Neural progenitor cell (in vitro differentiated cells): ENCODE measurements at regions not wholly inside any gene's neighbourhood (a gene's known extent, or its start where the extent isn't known, plus 50 kb on each side); places are given as distances from the start of the nearest gene placed in this dataset.

Experiments used
- DNase-seq: peaks from one replicate; pipeline ENCODE4 v3.0.0-alpha.2; 2016; ENCODE audit warnings: low spot score
- H2AFZ ChIP-seq: fragments of 200-600 bp; sonication (generic); replicated peaks from 2 replicates; pipeline ENCODE4 v1.6.1; 2016; ENCODE audit warnings: antibody characterized with exemption
- H3F3A ChIP-seq: fragments of 200-600 bp; sonication (generic); 2 replicates; pipeline ENCODE4 v1.6.1; 2016; ENCODE audit warnings: antibody characterized with exemption, low read depth
- H3K27ac ChIP-seq: fragments of 200-600 bp; sonication (generic); 2 replicates; pipeline ENCODE4 v1.5.1; 2016; ENCODE audit warnings: mild to moderate bottlenecking
- H3K27me3 ChIP-seq: fragments of 200-600 bp; sonication (generic); 2 replicates; pipeline ENCODE4 v1.6.1; 2016; ENCODE audit warnings: mild to moderate bottlenecking, moderate library complexity
- H3K36me3 ChIP-seq: fragments of 200-600 bp; sonication (generic); 2 replicates; pipeline ENCODE4 v1.5.1; 2016
- H3K4me1 ChIP-seq: fragments of 200-600 bp; sonication (generic); 2 replicates; pipeline ENCODE4 v1.6.1; 2016; ENCODE audit warnings: mixed run types
- H3K4me2 ChIP-seq: fragments of 200-600 bp; sonication (generic); 2 replicates; pipeline ENCODE4 v1.6.1; 2016
- H3K4me3 ChIP-seq: fragments of 200-600 bp; sonication (generic); 2 replicates; pipeline ENCODE4 v1.5.1; 2016
- H3K79me2 ChIP-seq: fragments of 200-600 bp; sonication (generic); 2 replicates; pipeline ENCODE4 v1.6.1; 2016; ENCODE audit warnings: low read depth
- H3K9ac ChIP-seq: fragments of 200-600 bp; sonication (generic); 2 replicates; pipeline ENCODE4 v1.6.1; 2016
- H3K9me3 ChIP-seq: fragments of 200-600 bp; sonication (generic); 2 replicates; pipeline ENCODE4 v1.5.1; 2016; ENCODE audit warnings: low read depth
- H4K20me1 ChIP-seq: fragments of 200-600 bp; sonication (generic); 2 replicates; pipeline ENCODE4 v1.6.1; 2016; ENCODE audit warnings: low read depth
- H3K27ac Mint-ChIP-seq: 3 replicates; pipeline ENCODE4 v1.8.0; 2021; ENCODE audit warnings: mixed read lengths
- H3K27me3 Mint-ChIP-seq: 2 replicates; pipeline ENCODE4 v1.8.0; 2022; ENCODE audit warnings: low read depth, mild to moderate bottlenecking, inconsistent platforms, moderate library complexity, mixed read lengths; ENCODE audit not compliant: insufficient read depth
- H3K36me3 Mint-ChIP-seq: 3 replicates; pipeline ENCODE4 v1.8.0; 2021; ENCODE audit warnings: mixed read lengths
- H3K4me1 Mint-ChIP-seq: 3 replicates; pipeline ENCODE4 v1.8.0; 2021; ENCODE audit warnings: mixed read lengths
- H3K4me3 Mint-ChIP-seq: 3 replicates; pipeline ENCODE4 v1.8.0; 2021; ENCODE audit warnings: mild to moderate bottlenecking, moderate library complexity, mixed read lengths
- H3K9me3 Mint-ChIP-seq: 3 replicates; pipeline ENCODE4 v1.8.0; 2020; ENCODE audit warnings: mixed read lengths
- EZH2 ChIP-seq: fragments of 200-600 bp; sonication (generic); IDR thresholded peaks from 2 replicates; pipeline ENCODE4 v1.6.1; 2017; ENCODE audit warnings: antibody characterized with exemption, mild to moderate bottlenecking, moderate library complexity
- EZH2phosphoT487 ChIP-seq: fragments of 200-600 bp; sonication (generic); IDR thresholded peaks from 2 replicates; pipeline ENCODE4 v1.6.1; 2017; ENCODE audit warnings: antibody characterized with exemption
- TF ChIP-seq, protein P1 (sequence below): fragments of 200-600 bp; sonication (generic); IDR thresholded peaks from 2 replicates; pipeline ENCODE4 v1.5.1; 2017; ENCODE audit warnings: antibody characterized with exemption, mild to moderate bottlenecking

DNA sequence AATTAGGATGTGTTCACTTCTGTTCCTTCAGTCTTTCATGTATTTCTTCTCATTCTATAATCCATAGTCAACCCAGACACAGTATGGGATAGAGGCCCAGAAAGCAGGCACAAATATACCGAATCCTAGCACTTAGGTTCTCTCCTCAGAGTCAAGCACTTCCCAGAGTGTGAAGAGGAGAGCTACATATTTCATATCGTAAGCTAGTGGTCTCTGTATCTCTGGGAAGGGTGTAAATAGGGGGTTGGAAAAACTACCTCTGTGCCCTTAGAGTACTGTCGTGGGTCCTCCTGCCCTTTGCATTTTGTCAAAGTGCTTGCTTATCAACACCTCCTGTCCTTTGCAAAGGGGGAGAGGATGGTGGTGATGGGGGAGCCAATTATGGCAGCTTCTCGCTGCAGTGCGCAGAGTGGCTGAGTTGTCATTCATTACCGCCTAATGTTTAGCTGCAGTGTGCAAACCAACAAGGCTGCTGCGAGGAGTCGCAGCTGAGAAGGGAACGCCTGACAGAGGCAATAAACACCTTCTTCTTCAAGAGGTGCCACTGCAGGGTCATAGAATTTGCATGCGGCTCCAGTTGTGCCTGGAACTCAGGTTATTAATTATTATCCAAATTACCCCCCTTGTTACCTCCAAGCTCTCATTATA is 182.7 kb downstream of the NUF2 start:
- Histone ChIP-seq H2AFZ (peak overlapping the region; percentile 26), H3K9ac (no peak overlapping the region), H3K27me3 (no peaks in the 10 kb centered on the region), H4K20me1 (no peaks in the 10 kb centered on the region), H3K27ac (no peak overlapping the region), H3F3A (no peaks in the 10 kb centered on the region), H3K9me3 (no peaks in the 10 kb centered on the region), H3K4me3 (no peak overlapping the region), H3K79me2 (no peaks in the 10 kb centered on the region), H3K4me2 (no peak overlapping the region), H3K36me3 (no peaks in the 10 kb centered on the region), H3K4me1 (no peaks in the 10 kb centered on the region)
- peaks cover 7% of the 10 kb centered on the region for H3K9me3 Mint-ChIP-seq
- peaks cover 2% of the 10 kb centered on the region for H3K27me3 Mint-ChIP-seq
- H3K36me3 Mint-ChIP-seq, result no peaks in the 10 kb centered on the region
- DNase-seq, result no peak
- no peak overlapping the region for H3K4me3 Mint-ChIP-seq
- no peaks in the 10 kb centered on the region for H3K4me1 Mint-ChIP-seq
- no peak for TF ChIP-seq EZH2
- TF ChIP-seq, protein P1, sequence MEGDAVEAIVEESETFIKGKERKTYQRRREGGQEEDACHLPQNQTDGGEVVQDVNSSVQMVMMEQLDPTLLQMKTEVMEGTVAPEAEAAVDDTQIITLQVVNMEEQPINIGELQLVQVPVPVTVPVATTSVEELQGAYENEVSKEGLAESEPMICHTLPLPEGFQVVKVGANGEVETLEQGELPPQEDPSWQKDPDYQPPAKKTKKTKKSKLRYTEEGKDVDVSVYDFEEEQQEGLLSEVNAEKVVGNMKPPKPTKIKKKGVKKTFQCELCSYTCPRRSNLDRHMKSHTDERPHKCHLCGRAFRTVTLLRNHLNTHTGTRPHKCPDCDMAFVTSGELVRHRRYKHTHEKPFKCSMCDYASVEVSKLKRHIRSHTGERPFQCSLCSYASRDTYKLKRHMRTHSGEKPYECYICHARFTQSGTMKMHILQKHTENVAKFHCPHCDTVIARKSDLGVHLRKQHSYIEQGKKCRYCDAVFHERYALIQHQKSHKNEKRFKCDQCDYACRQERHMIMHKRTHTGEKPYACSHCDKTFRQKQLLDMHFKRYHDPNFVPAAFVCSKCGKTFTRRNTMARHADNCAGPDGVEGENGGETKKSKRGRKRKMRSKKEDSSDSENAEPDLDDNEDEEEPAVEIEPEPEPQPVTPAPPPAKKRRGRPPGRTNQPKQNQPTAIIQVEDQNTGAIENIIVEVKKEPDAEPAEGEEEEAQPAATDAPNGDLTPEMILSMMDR, result no peak
- TF ChIP-seq EZH2phosphoT487, result no peak
- H3K27ac Mint-ChIP-seq, result no peak overlapping the region

DNA sequence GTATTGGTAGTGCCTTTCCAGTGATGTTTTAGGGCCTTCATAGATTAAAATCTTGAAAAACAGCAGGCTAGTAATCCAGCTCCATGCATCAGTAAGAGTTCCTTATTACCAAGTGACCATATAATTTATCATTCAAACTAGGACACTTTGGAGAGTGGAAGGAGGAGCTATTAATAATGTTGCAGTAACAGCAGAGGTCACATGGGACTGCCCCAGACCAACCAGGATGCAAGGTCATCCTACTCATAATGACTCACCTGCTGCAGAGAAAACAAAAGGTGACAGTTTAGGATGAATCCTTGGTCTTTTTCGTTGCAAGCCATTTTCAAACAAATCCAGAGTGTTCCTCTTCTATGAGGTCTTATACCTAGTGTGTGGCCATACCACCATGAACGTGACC is 187.4 kb downstream of the NUF2 start:
- H3K9me3 Mint-ChIP-seq, result no peaks in the 10 kb centered on the region

GRCh38 chr1:163512349-163512989 is 190.7 kb downstream of the NUF2 start:
- Histone ChIP-seq H3K4me3 (no peak overlapping the region), H4K20me1 (no peaks in the 10 kb centered on the region), H3K79me2 (no peaks in the 10 kb centered on the region), H3K9ac (no peak overlapping the region), H3K27ac (no peak overlapping the region), H3K4me2 (no peak overlapping the region), H3K27me3 (no peaks in the 10 kb centered on the region), H3K36me3 (no peaks in the 10 kb centered on the region), H2AFZ (no peak overlapping the region), H3F3A (no peaks in the 10 kb centered on the region), H3K9me3 (no peaks in the 10 kb centered on the region), H3K4me1 (no peaks in the 10 kb centered on the region)
- Mint-ChIP-seq H3K27ac (no peak overlapping the region), H3K4me1 (no peaks in the 10 kb centered on the region), H3K27me3 (no peaks in the 10 kb centered on the region), H3K36me3 (no peaks in the 10 kb centered on the region), H3K4me3 (no peak overlapping the region), H3K9me3 (peaks cover 5% of the 10 kb centered on the region)
- TF ChIP-seq, protein P1, result no peak
- TF ChIP-seq EZH2 (no peak), EZH2phosphoT487 (no peak)
- DNase-seq, result no peak

More for the DNA sequence above, 187.4 kb downstream of the NUF2 start:
- no peaks in the 10 kb centered on the region for H4K20me1 ChIP-seq
- no peak overlapping the region for H3K4me3 ChIP-seq
- no peaks in the 10 kb centered on the region for H3K36me3 ChIP-seq
- no peaks in the 10 kb centered on the region for H3K9me3 ChIP-seq
- no peaks in the 10 kb centered on the region for H3K27me3 ChIP-seq
- H3K27ac Mint-ChIP-seq, result no peak overlapping the region
- no peak overlapping the region for H3K4me2 ChIP-seq
- no peaks in the 10 kb centered on the region for H3K27me3 Mint-ChIP-seq
- no peak overlapping the region for H3K27ac ChIP-seq
- H3K4me1 Mint-ChIP-seq, result no peaks in the 10 kb centered on the region
- H2AFZ ChIP-seq, result no peak overlapping the region
- no peaks in the 10 kb centered on the region for H3F3A ChIP-seq
- no peak for DNase-seq
- no peak overlapping the region for H3K4me3 Mint-ChIP-seq
- TF ChIP-seq EZH2phosphoT487 (no peak), EZH2 (no peak)
- TF ChIP-seq, protein P1, result no peak
- no peaks in the 10 kb centered on the region for H3K4me1 ChIP-seq
- H3K36me3 Mint-ChIP-seq, result no peaks in the 10 kb centered on the region
- no peak overlapping the region for H3K9ac ChIP-seq
- H3K79me2 ChIP-seq, result no peaks in the 10 kb centered on the region
